GM19395 (cell line): ENCODE measurements at regions not wholly inside any gene's neighbourhood (a gene's known extent, or its start where the extent isn't known, plus 50 kb on each side); places are given as distances from the start of the nearest gene placed in this dataset.
"Not testable (repeated sequence)": the region's sequence is repeated elsewhere in the genome, so short reads cannot be mapped to it uniquely, and the experiment has no call there.

Experiments
- ATAC-seq: cut with Tn5 transposase; IDR thresholded peaks from one replicate; pipeline ENCODE4 v1.9.1; 2021; ENCODE audit warnings: mild to moderate bottlenecking, moderate library complexity; ENCODE audit not compliant: unreplicated experiment

DNA sequence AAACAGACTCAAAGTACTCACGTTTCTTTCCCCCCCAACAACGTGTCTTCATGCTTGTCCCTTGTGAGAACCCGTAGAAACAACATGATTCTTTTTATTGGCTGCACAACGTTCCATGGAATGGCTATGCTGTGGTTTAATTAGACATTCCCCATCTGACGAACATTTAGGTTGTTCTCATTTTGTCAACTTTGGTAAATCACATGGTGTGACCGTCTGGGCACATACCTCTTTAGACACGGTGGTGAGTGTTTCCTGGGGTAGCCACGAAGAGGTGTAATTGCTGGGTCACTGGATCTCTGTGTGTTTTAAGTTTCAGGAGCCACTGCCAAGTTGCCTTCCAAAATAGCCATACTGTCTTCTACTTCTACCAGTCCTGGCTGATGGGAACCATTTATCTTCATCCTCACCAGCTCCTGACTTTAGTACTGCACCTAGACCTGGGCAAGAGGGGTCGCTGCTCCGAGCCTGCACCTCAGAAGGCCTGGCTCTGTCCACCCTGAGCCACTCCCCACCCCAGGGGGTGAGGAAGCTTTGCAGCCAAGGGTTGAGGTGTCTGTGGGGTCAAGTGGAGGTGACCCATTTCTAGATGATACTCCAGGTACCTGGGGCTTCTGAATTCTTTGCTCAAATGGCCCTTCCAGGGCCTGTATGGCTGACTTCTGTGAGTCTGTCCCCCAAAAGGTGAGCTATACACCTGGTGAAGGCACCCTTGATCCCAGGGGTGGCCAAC lies 84.7 kb downstream of the IRX5 start:
- no peak for ATAC-seq

DNA sequence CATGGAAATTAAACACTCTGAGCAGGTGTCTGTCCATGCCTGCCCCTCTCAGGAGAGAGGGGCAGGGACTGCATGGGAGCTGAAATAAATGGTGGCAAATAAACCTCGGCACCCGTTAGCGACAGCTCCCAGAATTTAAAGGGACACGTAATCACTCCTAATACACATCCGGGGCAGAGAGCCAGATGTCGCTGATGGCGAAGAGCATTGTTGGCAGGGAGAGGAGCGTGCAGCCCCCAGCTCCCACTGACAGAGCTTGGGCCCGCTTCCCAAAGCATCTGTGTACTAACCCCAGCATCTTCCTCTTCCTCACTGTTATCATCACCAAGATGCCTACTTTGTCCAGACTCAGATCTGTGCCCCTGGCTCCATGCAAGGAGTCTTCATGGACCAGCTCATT lies 85.8 kb downstream of the IRX5 start:
- ATAC-seq = no peak

DNA sequence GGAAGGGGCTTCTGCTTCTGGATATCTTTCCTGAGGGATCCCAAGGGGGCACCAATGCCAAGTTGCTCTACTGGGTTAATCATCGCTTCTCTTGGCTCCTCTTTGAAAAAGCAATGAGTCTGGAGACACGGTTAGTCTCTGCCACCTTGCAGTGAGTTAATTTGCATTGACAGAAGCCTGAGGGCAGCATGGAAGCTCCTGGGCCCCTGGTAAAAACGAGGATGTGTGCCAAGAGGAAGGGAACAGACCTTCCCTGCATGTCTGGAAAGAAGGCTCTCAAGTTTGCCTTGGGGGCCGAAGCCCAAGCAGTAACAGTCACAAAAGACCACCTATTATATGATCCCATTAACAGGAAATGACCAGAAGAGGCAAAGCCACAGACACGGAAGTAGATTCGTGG lies 86.7 kb downstream of the IRX5 start:
- no peak for ATAC-seq

DNA sequence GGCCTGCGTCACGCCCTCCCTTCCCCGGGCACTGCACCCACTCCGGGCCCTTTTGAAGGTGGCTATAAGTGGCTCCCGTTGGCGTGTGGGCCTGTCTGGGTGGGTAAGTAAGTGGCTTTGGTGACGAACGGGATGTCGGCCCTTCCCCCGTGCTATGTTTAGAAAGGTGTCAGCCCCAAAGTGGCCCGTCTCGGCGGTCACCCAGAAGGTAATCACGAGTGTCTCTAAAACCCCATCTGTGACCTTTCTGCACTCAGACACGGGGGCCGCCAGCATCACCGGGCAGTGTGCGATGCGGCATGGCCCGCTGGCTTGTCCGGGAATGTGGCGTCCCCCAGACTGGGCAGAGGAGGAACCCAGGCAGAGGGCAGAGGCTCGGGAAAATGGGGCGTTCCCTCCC lies 88.2 kb downstream of the IRX5 start:
- no peak for ATAC-seq

DNA sequence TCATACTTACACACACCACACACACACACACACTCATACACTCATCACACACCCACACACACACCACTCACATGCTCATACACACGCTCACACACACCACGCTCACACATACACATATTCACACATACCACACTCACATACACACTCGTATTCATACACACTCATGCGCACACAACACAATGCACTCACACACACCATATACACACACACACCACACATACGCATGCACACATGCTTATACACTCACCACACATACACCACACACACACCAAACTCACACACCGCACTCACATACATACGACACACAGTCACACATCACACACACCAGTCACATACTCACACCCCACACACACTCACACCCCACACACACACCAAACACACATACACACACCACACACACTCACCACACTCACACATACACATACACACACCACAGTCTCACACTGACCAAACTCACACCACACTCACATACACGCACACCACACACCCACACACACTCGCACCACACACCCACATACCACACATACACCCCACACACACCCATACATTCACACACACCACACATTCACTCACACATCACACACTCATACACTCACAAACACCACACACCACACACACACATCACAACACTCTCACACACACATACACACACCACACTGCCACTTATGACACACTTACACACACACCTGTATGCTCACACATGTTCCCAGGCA lies 88.9 kb downstream of the IRX5 start:
- no peak for ATAC-seq

DNA sequence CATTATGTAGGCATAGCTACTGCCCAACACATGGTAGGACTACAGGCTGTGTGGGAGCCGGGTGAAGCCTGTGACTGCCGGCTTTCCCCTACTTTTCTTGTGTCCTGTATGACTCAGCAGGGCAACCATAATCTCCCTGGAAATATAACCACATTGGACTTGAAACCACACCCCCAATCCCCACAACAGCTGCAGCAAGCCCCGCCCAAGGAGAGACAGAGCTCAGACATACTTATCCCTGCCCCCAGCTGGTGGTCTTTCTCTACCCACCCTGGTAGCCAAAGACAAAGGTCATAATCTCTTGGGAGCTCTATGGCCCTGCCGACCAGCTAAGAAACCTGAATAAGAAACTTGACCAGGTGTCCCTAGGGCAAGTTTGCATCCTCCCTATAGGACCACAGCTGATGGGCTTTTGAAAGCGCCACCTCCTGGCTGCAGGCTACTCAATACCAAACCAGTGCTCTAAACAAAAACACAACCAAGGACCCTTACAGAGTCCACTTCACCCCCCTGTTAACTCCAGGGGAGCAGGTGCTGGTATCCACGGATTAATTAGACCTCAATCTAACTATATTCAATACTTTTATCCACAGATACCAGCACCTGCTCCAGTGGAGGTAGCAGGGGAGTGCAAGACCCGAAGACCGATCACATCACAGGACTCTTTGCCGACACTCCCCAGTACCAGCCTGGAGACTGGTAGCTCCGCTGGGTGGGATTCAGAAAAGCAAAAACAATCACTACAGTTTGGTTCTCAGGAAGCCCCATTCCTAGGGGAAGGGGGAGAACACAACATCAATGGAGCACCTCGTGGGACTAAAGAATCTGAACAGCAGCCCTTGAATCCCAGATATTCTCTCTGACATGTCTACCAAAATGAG lies 91.2 kb downstream of the IRX5 start:
- no peak for ATAC-seq

DNA sequence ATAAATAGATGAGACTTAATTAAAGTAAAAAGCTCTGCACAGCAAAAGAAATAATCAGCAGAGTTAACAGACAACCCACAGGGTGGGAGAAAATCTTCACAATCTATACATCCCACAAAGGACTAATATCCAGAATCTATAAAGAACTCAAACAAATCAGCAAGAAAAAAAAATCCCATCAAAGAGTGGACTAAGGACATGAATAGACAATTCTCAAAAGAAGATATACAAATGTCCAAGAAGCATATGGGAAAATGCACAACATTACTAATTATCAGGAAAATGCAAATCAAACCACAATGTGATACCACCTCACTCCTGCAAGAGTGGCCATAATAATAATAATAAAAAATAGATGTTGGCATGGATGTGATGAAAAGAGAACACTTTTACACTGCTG lies 96.6 kb downstream of the IRX5 start:
- not testable (repeated sequence) for ATAC-seq

DNA sequence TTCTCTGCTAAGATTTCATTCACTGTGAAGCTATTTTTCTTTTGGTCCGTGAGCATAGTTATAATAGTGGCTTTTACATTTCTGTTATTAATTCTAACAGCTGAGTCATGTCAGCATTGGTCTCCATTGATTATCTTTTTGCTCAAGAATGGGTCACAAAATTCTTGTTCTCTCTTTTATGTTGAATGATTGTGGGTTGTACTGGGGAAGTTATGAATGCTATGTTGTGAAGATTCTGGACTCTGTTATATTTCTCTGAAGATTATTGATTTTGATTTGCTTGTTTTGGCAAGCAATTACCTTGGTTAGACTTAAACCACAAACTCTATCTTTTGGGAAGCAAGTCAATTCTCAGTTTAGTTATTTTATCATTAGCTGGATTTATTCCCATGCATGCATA lies 98.8 kb downstream of the IRX5 start:
- ATAC-seq = no peak

DNA sequence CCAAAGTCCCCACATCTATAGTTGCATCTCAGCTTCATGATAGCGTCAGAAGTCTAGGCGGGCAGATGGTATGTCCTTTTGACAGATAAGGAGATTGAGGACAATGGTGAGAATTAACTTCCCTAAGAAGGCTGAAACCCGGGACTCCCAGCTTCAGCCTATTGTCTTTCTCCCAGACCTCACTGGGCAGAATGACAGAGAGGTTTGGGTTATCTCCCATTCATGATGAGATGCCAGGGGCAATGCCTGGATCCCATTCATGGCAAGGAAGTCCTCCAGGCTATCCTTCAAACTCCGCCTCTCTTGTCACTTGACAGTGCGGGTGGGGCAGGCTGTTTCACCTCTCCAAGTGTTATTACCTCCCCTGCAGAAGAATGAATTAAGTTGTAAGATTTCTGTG lies 100.3 kb downstream of the IRX5 start:
- ATAC-seq = no peak

DNA sequence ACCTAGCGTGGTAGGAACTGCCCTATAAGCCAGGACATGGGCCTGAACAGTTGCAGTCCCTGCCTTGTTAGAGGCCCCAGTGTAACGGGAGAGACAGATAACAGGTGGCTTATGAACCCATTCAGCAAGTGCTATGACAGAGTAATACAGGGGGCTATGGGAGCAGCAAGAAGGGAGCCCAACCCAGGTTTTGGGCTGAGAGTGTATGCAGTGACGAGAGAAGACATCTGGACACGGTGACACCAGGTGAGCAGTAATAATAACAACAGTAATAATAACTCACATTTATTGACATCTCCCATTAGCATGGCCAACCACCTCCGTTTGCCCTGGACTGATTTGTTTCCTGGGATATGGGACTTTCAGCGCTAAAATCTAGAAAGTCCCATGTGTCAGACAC lies 100.8 kb downstream of the IRX5 start:
- ATAC-seq = no peak

DNA sequence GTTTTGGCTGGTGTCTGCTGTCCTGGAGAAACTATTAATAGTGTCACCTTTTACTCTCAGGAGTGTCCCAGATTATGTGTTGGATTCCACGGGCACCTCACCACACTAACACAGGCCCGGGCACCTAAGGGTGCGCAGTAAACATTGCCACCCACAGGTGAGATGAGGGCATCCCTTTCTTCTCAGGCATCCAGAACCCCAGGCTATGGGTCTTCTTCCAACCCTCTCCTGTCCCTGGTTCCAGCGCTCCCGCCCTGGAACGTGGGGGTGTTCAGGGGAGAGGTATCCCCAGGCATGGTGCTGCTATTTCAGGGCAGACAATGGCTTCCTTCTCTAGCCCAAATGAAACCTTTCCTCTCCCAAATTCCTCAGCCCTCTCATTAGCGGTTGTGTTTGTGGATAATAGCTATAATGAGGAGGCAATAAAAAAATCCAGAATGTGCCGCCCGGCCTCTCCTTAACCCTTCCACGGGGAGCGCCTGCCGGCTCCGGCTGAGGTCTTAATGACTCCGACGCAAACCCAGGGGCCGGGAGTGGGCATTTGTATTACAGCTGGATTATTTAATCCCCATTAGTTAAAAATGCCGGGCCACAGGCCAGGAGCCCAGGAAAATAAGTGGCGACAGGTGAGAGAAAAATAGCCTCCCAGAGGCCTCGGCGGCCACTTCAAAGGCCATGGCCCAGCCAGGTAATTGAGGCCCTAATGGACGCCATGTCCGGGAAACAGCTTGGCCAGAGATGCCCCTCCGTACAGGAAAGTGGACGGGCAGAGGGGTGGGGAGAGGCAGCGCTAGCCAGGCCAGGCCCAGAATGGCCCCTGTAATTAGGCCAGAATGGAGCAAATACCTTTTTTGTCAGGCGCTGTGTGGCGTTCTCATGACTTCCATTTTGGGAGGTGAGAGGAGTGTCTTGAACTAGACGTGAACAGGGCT lies 102.8 kb downstream of the IRX5 start:
- no peak for ATAC-seq

DNA sequence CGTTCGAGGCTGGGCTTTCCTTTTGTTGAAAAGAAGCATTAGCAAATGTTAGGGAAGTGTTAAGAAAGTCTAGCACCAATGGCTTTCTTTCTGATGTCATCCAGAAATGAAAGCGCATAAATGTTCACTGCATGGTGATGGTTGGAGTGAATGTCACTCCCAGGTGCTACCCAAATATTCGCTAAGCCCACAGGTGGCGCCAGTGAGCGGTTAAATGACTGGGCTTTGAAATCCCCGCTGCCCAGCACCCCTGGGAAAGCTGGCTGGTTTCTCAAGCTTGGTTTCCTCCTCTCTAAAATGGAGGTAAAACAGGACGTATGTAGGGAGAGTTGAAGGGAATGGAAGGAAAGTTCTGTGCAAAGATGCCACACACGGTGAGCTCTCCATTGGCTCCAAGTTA lies 104.4 kb downstream of the IRX5 start:
- no peak for ATAC-seq

DNA sequence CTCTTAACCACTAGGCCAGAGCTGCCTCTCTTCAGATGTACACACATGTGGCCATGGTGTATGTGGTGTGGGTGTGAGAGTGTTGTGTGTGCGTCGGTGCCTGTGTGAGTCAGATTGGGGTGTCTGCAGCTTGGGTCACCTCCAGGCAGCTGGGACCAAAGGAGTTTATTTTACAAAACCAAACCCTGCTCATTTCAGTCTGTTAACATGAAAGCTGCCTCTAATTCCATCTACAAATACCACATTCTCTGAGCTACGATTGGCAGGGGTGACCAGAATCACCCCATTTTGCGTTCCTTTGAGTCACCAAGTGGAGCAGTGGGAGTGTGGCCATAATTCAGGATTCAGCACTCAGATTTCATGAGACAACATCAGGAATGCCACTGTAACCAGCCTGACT lies 105.3 kb downstream of the IRX5 start:
- ATAC-seq = no peak

DNA sequence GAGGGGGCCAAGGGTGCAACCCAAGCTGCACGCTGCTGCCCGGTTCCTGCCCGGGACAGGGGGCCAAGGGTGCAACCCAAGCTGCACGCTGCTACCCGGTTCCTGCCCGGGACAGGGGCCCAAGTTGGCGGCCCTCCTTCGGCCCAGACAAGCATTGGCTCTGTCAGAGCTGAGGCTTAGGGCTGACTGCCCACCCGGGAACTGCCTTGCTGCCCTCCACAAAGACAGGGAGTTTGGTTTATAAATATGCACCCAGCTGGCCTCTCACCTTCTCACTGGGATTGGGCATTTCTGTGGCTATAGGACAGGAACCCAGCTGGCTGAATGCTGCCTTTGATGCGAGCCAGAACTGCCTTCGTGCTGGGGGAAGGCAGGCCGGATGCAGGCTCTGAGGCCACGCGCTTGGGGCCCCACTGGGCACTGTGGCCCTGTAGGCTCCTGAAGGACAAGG lies 105.7 kb downstream of the IRX5 start:
- ATAC-seq = no peak

DNA sequence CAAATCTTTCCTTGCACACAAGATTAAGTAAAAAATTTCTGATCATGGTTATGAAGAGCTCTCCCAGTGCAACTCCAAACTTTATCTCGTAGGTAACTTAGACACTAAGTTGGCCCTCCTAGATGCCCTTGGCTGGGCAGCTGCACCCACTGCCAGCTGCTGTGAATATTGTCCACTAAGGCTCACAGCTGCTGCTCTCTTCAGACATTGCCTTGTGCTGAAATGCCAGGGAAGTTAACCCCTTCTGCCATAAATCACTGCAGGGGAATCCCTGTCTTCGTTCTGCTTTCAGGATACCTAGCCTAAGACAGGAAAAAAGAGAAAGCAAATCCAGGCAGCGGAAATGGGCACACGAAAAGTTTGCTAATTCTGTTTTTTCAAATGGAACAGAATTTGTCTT lies 106.4 kb downstream of the IRX5 start:
- no peak for ATAC-seq

DNA sequence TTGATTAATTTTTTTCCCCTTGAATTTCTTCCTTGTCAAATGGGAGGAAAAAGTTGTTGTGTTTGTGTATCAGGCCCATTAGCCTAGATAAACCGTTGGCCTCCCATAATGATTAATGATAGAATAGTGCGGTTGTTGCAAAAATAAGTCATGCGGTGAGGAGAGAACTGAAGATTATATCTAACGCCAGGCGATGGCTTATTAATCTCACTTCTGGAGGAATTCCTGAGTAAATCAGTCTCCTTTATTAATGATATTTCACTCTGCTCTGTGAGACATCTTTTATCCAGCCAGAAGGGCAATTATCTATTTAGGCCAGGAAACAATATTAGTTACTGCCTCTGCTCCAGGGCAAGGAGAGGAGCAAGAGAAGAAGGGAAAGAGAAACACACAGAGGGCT lies 107.3 kb downstream of the IRX5 start:
- no peak for ATAC-seq

DNA sequence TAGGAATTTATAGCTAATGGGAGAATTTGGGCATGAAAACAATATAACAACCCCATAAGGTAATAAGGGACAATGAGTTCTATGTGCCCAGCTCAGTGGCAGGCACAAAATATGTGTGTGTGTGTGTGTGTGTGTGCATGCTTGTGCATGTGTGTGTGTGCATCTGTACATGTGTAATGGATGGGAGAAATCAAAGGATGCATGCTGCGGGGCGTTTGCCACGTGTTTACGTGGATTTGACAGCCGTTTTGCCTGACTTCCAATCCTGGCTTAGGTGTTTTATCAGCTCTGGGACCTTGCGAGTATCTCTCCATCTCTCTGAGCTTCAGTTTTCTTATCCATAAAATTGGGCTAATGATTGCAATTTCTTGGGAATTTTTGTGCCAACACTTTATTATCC lies 108.4 kb downstream of the IRX5 start:
- no peak for ATAC-seq

DNA sequence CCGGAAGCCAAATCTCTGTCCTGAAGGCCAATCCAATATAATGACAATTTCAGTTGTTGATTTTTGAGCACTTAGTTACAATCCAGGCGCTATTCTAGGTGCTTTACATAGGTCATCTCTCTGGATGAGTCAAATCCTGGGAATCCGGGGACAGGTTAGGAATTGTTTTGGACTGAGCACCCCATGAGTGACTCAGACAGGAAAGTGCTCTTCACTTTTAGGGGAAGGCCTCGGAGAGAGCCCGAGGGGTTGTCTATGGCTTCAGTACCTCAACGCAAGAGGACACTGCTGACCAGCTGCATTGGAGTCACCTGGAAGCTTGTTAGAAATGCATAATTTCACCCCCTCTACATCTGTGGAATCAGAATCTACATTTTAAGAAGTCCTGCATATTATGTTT lies 108.8 kb downstream of the IRX5 start:
- ATAC-seq = no peak

DNA sequence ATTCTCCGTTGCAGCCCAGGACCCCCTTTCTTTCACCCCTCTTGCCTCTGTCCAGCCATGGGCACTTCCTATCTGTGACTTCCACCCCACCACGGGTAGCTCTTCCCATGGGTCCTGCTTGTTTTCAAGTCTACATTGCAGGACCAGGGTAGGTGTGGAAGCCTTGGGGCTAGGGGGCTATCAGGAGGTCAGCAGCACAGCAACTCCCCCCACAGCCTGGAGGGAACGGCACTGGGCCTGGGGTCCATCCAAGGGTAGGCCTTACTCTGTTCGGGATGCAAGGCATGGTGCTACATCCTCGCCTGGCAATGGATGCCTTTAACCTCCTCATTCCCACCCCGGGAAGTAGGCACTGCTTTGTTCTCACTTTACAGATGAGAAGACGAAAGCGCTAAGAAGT lies 109.3 kb downstream of the IRX5 start:
- no peak for ATAC-seq

DNA sequence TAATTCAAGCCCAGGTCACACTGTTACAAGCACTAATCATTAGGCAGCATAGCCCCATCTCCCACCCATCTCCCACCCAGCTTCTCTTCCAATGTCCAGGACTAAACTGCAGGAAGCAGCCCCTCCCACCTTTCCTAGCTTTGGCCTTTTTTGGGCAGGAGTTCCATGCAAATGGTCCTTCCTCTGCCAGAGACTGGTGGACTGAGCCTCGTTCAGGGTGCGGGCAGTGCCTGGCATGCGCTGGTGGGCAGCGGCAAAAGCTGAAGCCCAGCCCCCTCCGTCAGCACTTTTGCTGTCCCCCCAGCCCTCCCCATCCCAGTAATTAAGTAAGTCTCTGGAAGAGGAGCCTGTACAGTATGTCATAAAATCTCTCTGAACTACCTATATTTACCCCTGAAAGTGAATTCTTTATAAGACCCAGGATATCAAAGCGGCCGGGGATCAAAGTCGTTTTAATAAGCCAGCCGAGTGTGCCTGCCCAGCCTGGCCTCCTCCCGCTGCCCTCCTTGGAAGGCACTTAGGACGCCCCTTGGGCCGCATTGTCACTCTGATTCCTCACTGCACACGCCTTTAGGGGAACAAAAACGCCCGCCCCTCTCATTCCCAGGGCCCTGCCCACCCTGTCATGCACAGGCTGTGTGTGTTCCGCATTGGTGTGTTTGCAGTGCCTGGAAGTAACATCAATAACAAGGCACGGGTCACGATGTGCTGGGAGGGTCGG lies 109.9 kb downstream of the IRX5 start:
- no peak for ATAC-seq
